HG02870 (cell line): ENCODE measurements at regions not wholly inside any gene's neighbourhood (a gene's known extent, or its start where the extent isn't known, plus 50 kb on each side); places are given as distances from the start of the nearest gene placed in this dataset.

Source experiments
- ATAC-seq: cut with Tn5 transposase; IDR thresholded peaks from one replicate; pipeline ENCODE4 v1.9.1; 2021; ENCODE audit warnings: mild to moderate bottlenecking, moderate library complexity; ENCODE audit not compliant: unreplicated experiment

DNA sequence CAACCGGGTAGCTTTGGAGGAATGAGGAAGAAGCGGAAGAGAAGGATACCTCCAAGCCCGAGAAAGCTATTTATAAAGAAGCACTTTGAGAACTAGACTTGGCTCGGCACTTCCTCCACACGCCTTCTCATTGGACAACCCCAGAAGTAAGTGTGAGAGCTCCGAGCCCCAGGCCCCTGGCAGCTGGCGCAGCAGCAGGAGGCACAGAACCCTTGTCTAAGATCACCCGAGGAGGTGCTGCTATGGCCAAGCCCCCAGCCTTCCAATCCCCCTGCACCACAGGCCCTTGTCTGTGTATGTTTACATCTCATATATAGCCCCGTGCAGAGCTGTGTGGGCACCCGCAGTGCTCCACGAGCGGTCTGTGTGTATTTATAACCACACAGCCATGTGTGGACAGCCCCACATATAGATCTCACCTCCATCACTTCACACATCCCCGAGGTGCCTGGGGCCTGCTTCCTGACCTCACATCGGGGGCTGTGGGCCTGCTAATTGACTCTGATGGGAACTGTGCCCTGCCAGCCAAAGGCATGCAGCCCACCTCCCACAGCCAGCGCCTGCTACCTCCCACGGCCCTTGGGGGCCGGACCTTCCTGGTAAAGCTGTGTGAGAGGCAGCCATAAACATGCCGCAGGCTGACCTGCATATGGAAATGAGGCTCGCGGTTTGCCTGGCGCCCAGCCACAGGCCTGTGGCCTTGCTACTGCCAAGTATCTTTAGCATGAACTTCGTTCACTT is 96.1 kb downstream of the C17orf67 start:
- ATAC-seq: no peak

DNA sequence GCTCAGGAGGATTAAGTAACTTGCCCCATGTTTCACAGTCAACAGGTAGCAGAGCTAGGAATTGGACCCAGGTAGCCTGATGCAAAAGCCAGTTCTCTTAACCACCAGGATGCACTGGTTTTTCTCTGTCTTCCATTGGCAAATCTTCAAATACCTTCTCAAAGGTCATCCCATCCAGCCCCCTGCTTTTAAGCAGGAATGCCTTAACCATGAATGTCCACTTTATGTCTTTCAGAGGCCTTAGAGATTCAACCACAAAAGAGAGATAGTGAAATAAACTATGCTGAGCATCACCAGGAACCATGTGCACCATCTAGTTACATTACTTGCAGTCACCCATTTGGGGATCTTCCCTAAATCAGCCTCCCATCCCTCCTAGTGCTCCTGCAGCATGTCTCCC is 94.3 kb downstream of the C17orf67 start:
- ATAC-seq: no peak

DNA sequence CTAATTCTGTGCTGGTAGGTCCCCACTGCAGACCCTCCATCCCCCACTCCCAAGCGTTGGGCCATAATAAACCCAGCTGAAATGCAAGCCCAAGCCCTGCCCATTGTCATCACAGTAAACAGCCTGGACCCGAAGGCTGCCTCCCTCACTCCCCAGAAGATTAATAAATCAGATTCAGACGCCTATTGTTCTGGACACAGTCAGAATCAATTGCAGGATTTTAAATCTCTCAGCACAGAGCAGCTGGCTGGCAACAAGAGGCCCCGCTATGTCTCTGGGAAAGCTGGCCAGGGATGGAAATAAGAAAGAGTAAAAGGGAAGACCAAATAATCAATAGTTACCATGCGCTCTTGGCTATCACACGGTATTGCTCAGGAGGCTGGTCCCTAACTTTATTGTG is 93.9 kb downstream of the C17orf67 start:
- ATAC-seq: no peak

DNA sequence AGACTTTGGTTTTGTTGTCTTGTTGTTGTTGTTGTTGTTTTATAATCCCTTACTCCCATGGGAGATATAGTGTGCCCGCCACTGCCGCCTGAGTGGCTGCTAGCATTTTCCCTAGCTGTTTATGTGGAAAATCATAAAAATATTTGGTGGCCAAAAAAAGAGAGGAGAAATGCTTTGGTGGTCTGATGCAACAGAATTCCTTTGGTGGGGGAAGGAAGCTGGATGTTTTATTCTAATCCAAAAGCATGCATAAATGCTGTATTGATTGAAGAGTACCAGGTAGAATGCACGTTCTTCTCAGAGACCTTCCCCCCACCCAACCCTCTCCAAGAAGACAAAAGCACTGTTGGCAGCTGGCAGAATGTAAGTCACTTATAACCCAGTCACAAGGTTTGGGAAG is 93.2 kb downstream of the C17orf67 start:
- no peak for ATAC-seq
